ENCODE measurements at regions not wholly inside any gene's neighbourhood (a gene's known extent, or its start where the extent isn't known, plus 50 kb on each side); places are given as distances from the start of the nearest gene placed in this dataset.

- TF ChIP-seq CTCF (IDR thresholded peaks at IDR 0.05), result no peak
- TF ChIP-seq EP300 (IDR thresholded peaks at IDR 0.05), result no peak
- no peak for TF ChIP-seq POLR2AphosphoS5 (IDR thresholded peaks at IDR 0.05)
These were observed 58.9 kb upstream of the NXF3 start for GRCh38 chrX:103151799-103152198.

Measured in upper lobe of left lung (tissue), 4 donors.